ENCODE measurements at regions not wholly inside any gene's neighbourhood (a gene's known extent, or its start where the extent isn't known, plus 50 kb on each side); places are given as distances from the start of the nearest gene placed in this dataset.

- TF ChIP-seq EZH2 (IDR thresholded peaks at IDR 0.05; ENCODE audit: insufficient read depth, low read length): no peak
- TF ChIP-seq CTCF (IDR thresholded peaks at IDR 0.05; ENCODE audit: insufficient read depth, low read depth, low read length): no peak
- H2AFZ ChIP-seq (ENCODE audit: low read depth, low read length): no peak overlapping the region
These were observed 813.5 kb downstream of the LTN1 start for GRCh38 chr21:28179136-28179535.

GRCh38 chr21:28177124-28177523 lies 815.6 kb downstream of the LTN1 start:
- Mint-ChIP-seq H3K4me3 (ENCODE audit: unreplicated experiment) (no peak overlapping the region), H3K27me3 (ENCODE audit: low read depth, unreplicated experiment) (no peaks in the 10 kb centered on the region), H3K9me3 (ENCODE audit: unreplicated experiment) (no peaks in the 10 kb centered on the region), H3K4me1 (ENCODE audit: low read depth, unreplicated experiment) (no peaks in the 10 kb centered on the region), H3K36me3 (ENCODE audit: low read depth, unreplicated experiment) (no peaks in the 10 kb centered on the region), H3K27ac (ENCODE audit: unreplicated experiment) (no peak overlapping the region)
- Histone ChIP-seq H3K9me3 (ENCODE audit: insufficient read depth, low read depth, low read length) (no peaks in the 10 kb centered on the region), H3K9ac (ENCODE audit: low read length) (no peak overlapping the region), H3K27me3 (ENCODE audit: insufficient read depth, low read length) (no peaks in the 10 kb centered on the region), H2AFZ (ENCODE audit: low read depth, low read length) (no peak overlapping the region), H3K27ac (ENCODE audit: low read depth, low read length) (no peak overlapping the region), H3K4me1 (ENCODE audit: insufficient read depth, low read length) (no peaks in the 10 kb centered on the region), H3K79me2 (ENCODE audit: insufficient read depth, low read length) (no peaks in the 10 kb centered on the region), H3K4me3 (ENCODE audit: insufficient read depth, low read depth, low read length) (no peak overlapping the region), H3K36me3 (ENCODE audit: insufficient read depth, low read length) (no peaks in the 10 kb centered on the region), H4K20me1 (ENCODE audit: insufficient read depth, low read length) (no peaks in the 10 kb centered on the region), H3K4me2 (ENCODE audit: low read length) (no peak overlapping the region)
- TF ChIP-seq CTCF (IDR thresholded peaks at IDR 0.05; ENCODE audit: insufficient read depth, low read depth, low read length) (no peak), EZH2 (IDR thresholded peaks at IDR 0.05; ENCODE audit: insufficient read depth, low read length) (no peak)
- FAIRE-seq (no peak), DNase-seq (ENCODE audit: low read depth) (no peak)

More at GRCh38 chr21:28179136-28179535, 813.5 kb downstream of the LTN1 start:
- Mint-ChIP-seq H3K4me1 (ENCODE audit: low read depth, unreplicated experiment) (no peaks in the 10 kb centered on the region), H3K9me3 (ENCODE audit: unreplicated experiment) (peaks cover 3% of the 10 kb centered on the region), H3K4me3 (ENCODE audit: unreplicated experiment) (no peak overlapping the region), H3K36me3 (ENCODE audit: low read depth, unreplicated experiment) (no peaks in the 10 kb centered on the region), H3K27me3 (ENCODE audit: low read depth, unreplicated experiment) (no peaks in the 10 kb centered on the region), H3K27ac (ENCODE audit: unreplicated experiment) (no peak overlapping the region)
- Histone ChIP-seq H3K9me3 (ENCODE audit: insufficient read depth, low read depth, low read length) (no peaks in the 10 kb centered on the region), H3K9ac (ENCODE audit: low read length) (no peak overlapping the region), H3K27me3 (ENCODE audit: insufficient read depth, low read length) (no peaks in the 10 kb centered on the region), H4K20me1 (ENCODE audit: insufficient read depth, low read length) (no peaks in the 10 kb centered on the region), H3K36me3 (ENCODE audit: insufficient read depth, low read length) (no peaks in the 10 kb centered on the region), H3K79me2 (ENCODE audit: insufficient read depth, low read length) (no peaks in the 10 kb centered on the region), H3K4me2 (ENCODE audit: low read length) (no peak overlapping the region), H3K27ac (ENCODE audit: low read depth, low read length) (no peak overlapping the region), H3K4me1 (ENCODE audit: insufficient read depth, low read length) (no peaks in the 10 kb centered on the region), H3K4me3 (ENCODE audit: insufficient read depth, low read depth, low read length) (no peak overlapping the region)
- FAIRE-seq (no peak), DNase-seq (ENCODE audit: low read depth) (no peak)

GRCh38 chr21:28174701-28175100 lies 818.0 kb downstream of the LTN1 start:
- Histone ChIP-seq H3K9ac (ENCODE audit: low read length) (no peak overlapping the region), H3K4me2 (ENCODE audit: low read length) (no peak overlapping the region), H3K27me3 (ENCODE audit: insufficient read depth, low read length) (no peaks in the 10 kb centered on the region), H4K20me1 (ENCODE audit: insufficient read depth, low read length) (no peaks in the 10 kb centered on the region), H3K4me3 (ENCODE audit: insufficient read depth, low read depth, low read length) (no peak overlapping the region), H3K27ac (ENCODE audit: low read depth, low read length) (no peak overlapping the region), H2AFZ (ENCODE audit: low read depth, low read length) (no peak overlapping the region), H3K4me1 (ENCODE audit: insufficient read depth, low read length) (no peaks in the 10 kb centered on the region), H3K36me3 (ENCODE audit: insufficient read depth, low read length) (no peaks in the 10 kb centered on the region), H3K9me3 (ENCODE audit: insufficient read depth, low read depth, low read length) (no peaks in the 10 kb centered on the region), H3K79me2 (ENCODE audit: insufficient read depth, low read length) (no peaks in the 10 kb centered on the region)
- DNase-seq (ENCODE audit: low read depth) (no peak), FAIRE-seq (no peak)
- Mint-ChIP-seq H3K4me1 (ENCODE audit: low read depth, unreplicated experiment) (no peaks in the 10 kb centered on the region), H3K4me3 (ENCODE audit: unreplicated experiment) (no peak overlapping the region), H3K36me3 (ENCODE audit: low read depth, unreplicated experiment) (no peaks in the 10 kb centered on the region), H3K9me3 (ENCODE audit: unreplicated experiment) (no peaks in the 10 kb centered on the region), H3K27ac (ENCODE audit: unreplicated experiment) (no peak overlapping the region), H3K27me3 (ENCODE audit: low read depth, unreplicated experiment) (no peaks in the 10 kb centered on the region)
- no peak for TF ChIP-seq CTCF (IDR thresholded peaks at IDR 0.05; ENCODE audit: insufficient read depth, low read depth, low read length)
- no peak for TF ChIP-seq EZH2 (IDR thresholded peaks at IDR 0.05; ENCODE audit: insufficient read depth, low read length)
